Caco-2 (cell line): ENCODE measurements at regions not wholly inside any gene's neighbourhood (a gene's known extent, or its start where the extent isn't known, plus 50 kb on each side); places are given as distances from the start of the nearest gene placed in this dataset.

Experiments
- BruUV-seq: library from RNA; stranded (reverse); fragments of 400-500 nt; replicated peaks from 2 replicates; lab custom pipeline; 2021; lab: Mats Ljungman, UMichigan
- CTCF ChIA-PET: fragments of 300-600 bp; sonication (Branson Sonifier 250); formaldehyde crosslinking; loops from one replicate; lab custom pipeline; 2022; ENCODE audit warnings: antibody characterized with exemption; lab: Charles Lee
- POLR2A ChIA-PET: fragments of 300-600 bp; sonication (Branson Sonifier 250); formaldehyde crosslinking; loops from one replicate; lab custom pipeline; 2022; ENCODE audit warnings: antibody characterized with exemption; lab: Charles Lee
- DNase-seq, 2 experiments: peaks; one replicate each; pipeline versions ENCODE4 v3.0.0 to v3.0.0-alpha.2; 2020 to 2022
- H3K27me3 ChIP-seq: replicated peaks from 2 replicates; pipeline ENCODE4 v1.6.0; 2011; ENCODE audit warnings: low read length; ENCODE audit not compliant: control insufficient read depth, insufficient read depth
- H3K36me3 ChIP-seq: 2 replicates; pipeline ENCODE4 v1.5.1; 2011; ENCODE audit warnings: low read length; ENCODE audit not compliant: control insufficient read depth, insufficient read depth
- H3K4me1 ChIP-seq: fragments of 250-450 bp; sonication (Bioruptor Pico); 2 replicates; pipeline ENCODE4 v1.5.1; 2020; ENCODE audit warnings: mild to moderate bottlenecking
- H3K4me3 ChIP-seq: 2 replicates; pipeline ENCODE4 v1.5.1; 2011; ENCODE audit warnings: low read depth, mild to moderate bottlenecking, control low read depth, low read length
- H3K9me3 ChIP-seq: fragments of 250-450 bp; sonication (Bioruptor Pico); 2 replicates; pipeline ENCODE4 v1.5.1; 2020; ENCODE audit warnings: mild to moderate bottlenecking, moderate library complexity
- H3K27ac Mint-ChIP-seq: one replicate; pipeline ENCODE4 v1.8.0; 2022; ENCODE audit warnings: mixed read lengths; ENCODE audit not compliant: unreplicated experiment
- H3K27me3 Mint-ChIP-seq: one replicate; pipeline ENCODE4 v1.8.0; 2022; ENCODE audit warnings: mixed read lengths; ENCODE audit not compliant: insufficient read depth, unreplicated experiment
- H3K36me3 Mint-ChIP-seq: one replicate; pipeline ENCODE4 v1.8.0; 2022; ENCODE audit warnings: mild to moderate bottlenecking, mixed read lengths; ENCODE audit not compliant: insufficient read depth, unreplicated experiment
- H3K4me1 Mint-ChIP-seq: one replicate; pipeline ENCODE4 v1.8.0; 2022; ENCODE audit warnings: low read depth, mixed read lengths; ENCODE audit not compliant: unreplicated experiment
- H3K4me3 Mint-ChIP-seq: one replicate; pipeline ENCODE4 v1.8.0; 2022; ENCODE audit warnings: mild to moderate bottlenecking, moderate library complexity, mixed read lengths; ENCODE audit not compliant: unreplicated experiment
- H3K9me3 Mint-ChIP-seq: one replicate; pipeline ENCODE4 v1.8.0; 2022; ENCODE audit warnings: mixed read lengths; ENCODE audit not compliant: unreplicated experiment
- CTCF ChIP-seq, 2 experiments: fragments of 200-600 bp in 1 of 2; IDR thresholded peaks; 1 replicate in 1 of 2; 2 replicates in 1 of 2; pipeline versions ENCODE4 v1.5.1 to v1.8.0; 2011 to 2022; ENCODE audit warnings: antibody characterized with exemption in 1 of 2, control low read depth in 1 of 2, inconsistent platforms in 1 of 2, low read depth in 1 of 2, low read length in 1 of 2, mild to moderate bottlenecking in 1 of 2, moderate library complexity in 1 of 2; ENCODE audit not compliant: insufficient read depth in 1 of 2, severe bottlenecking in 1 of 2, unreplicated experiment in 1 of 2
- intact Hi-C: fragments of 100-400 bp; cut with micrococcal nuclease; formaldehyde crosslinking; loops from one replicate; pipeline ENCODE4 v1.10.0; 2022; ENCODE audit not compliant: unreplicated experiment

GRCh38 chr6:103937389-103937788 lies 922.3 kb downstream of the HACE1 start:
- CTCF ChIA-PET, result no interaction called here

DNA sequence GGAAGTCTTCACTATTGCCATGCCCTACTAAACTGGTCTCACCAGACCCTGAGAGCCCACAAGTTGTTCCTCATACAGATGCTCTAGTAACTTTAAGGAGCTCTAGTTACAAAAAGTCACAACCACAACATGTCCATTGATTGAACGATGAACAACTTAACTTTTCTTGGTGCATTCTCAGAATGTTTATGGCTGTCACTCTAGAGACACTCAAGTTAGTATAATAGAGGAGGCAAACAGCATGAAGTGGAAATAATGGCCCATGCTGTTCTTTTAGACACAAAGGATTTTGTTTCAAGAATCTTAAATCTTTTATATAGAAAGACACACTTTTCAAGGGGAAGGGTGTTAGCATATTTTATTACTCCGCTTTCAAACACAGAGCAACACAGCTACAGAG lies 934.4 kb downstream of the HACE1 start:
- Histone ChIP-seq H3K36me3 (no peaks in the 10 kb centered on the region), H3K4me1 (no peaks in the 10 kb centered on the region), H3K4me3 (no peak overlapping the region), H3K9me3 (no peaks in the 10 kb centered on the region), H3K27me3 (no peaks in the 10 kb centered on the region)
- intact Hi-C loops, result no loop called here
- no peak for DNase-seq
- Mint-ChIP-seq H3K27ac (no peak overlapping the region), H3K4me1 (no peaks in the 10 kb centered on the region), H3K36me3 (no peaks in the 10 kb centered on the region), H3K27me3 (no peaks in the 10 kb centered on the region), H3K9me3 (peaks cover 14% of the 10 kb centered on the region), H3K4me3 (no peak overlapping the region)
- no TSS peak for BruUV-seq
- no peak for TF ChIP-seq CTCF (IDR thresholded peaks at IDR 0.05; ENCODE audit: insufficient read depth in 1 of 2, low read depth in 1 of 2, low read length in 1 of 2, severe bottlenecking in 1 of 2, unreplicated experiment in 1 of 2)
- ChIA-PET CTCF (no interaction called here), POLR2A (no interaction called here)

More at GRCh38 chr6:103937389-103937788, 922.3 kb downstream of the HACE1 start:
- Mint-ChIP-seq H3K36me3 (no peaks in the 10 kb centered on the region), H3K4me1 (no peaks in the 10 kb centered on the region), H3K9me3 (no peaks in the 10 kb centered on the region), H3K27me3 (no peaks in the 10 kb centered on the region), H3K4me3 (no peak overlapping the region), H3K27ac (no peak overlapping the region)
- TF ChIP-seq CTCF (IDR thresholded peaks at IDR 0.05; ENCODE audit: insufficient read depth in 1 of 2, low read depth in 1 of 2, low read length in 1 of 2, severe bottlenecking in 1 of 2, unreplicated experiment in 1 of 2), result no peak
- Histone ChIP-seq H3K9me3 (no peaks in the 10 kb centered on the region), H3K4me1 (no peaks in the 10 kb centered on the region), H3K27me3 (no peaks in the 10 kb centered on the region), H3K36me3 (no peaks in the 10 kb centered on the region), H3K4me3 (no peak overlapping the region)
- no peak for DNase-seq
- POLR2A ChIA-PET, result no interaction called here
- BruUV-seq, result no TSS peak
- intact Hi-C loops, result no loop called here

DNA sequence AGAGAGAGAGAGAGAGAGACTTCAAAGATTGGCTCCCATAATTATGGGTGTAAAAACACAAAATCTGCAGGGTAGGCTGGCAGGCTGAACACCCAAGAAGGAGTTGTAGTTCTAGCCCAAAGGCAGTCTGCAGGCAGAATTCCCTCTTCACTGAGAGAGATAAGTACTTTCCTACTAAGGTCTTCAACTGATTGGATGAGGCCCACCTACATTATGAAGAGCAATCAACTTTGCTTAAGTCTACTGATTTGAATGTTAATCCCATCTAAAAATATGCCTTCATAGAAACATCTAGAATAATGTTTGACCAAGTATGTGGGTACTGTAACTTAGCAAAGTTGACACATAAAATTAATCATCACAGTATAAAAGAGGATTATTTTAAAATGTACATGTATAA lies 949.7 kb downstream of the HACE1 start:
- no peaks in the 10 kb centered on the region for H3K27me3 Mint-ChIP-seq

More for the DNA sequence above, 949.7 kb downstream of the HACE1 start:
- Mint-ChIP-seq H3K27ac (no peak overlapping the region), H3K9me3 (no peaks in the 10 kb centered on the region), H3K36me3 (no peaks in the 10 kb centered on the region), H3K4me1 (no peaks in the 10 kb centered on the region), H3K4me3 (no peak overlapping the region)
- POLR2A ChIA-PET, result no interaction called here
- CTCF ChIA-PET, result no interaction called here
- intact Hi-C loops, result loop anchor here (10.0 kb wide), 1 partner anchor 415 kb away; no protein-coding TSS in a partner anchor
- no peak for TF ChIP-seq CTCF (IDR thresholded peaks at IDR 0.05; ENCODE audit: insufficient read depth in 1 of 2, low read depth in 1 of 2, low read length in 1 of 2, severe bottlenecking in 1 of 2, unreplicated experiment in 1 of 2)
- Histone ChIP-seq H3K4me3 (no peak overlapping the region), H3K36me3 (no peaks in the 10 kb centered on the region), H3K9me3 (no peaks in the 10 kb centered on the region), H3K27me3 (no peaks in the 10 kb centered on the region), H3K4me1 (no peaks in the 10 kb centered on the region)
- no peak for DNase-seq
- BruUV-seq, result no TSS peak
